H1 (cell line): ENCODE measurements at regions not wholly inside any gene's neighbourhood (a gene's known extent, or its start where the extent isn't known, plus 50 kb on each side); places are given as distances from the start of the nearest gene placed in this dataset.

Experiments
- ASH2L ChIP-seq: fragments of 200-600, 300-600 bp; sonication (generic); IDR thresholded peaks from one replicate; pipeline ENCODE4 v1.7.1; 2017; ENCODE audit warnings: low read length
- EZH2 ChIP-seq: fragments of 200-600 bp; sonication (generic); IDR thresholded peaks from 2 replicates; pipeline ENCODE4 v1.7.1; 2012; ENCODE audit warnings: low read depth, mild to moderate bottlenecking, moderate library complexity, low read length, inconsistent platforms; ENCODE audit not compliant: severe bottlenecking
- HDAC2 ChIP-seq, 2 experiments: fragments of 300-600 bp in 1 of 2; sonication (generic) in 1 of 2; IDR thresholded peaks; 2 replicates each; pipeline ENCODE4 v1.6.1; 2011 to 2012; ENCODE audit warnings: low read depth in 2 of 2, low read length in 2 of 2, mild to moderate bottlenecking in 2 of 2, moderate library complexity in 2 of 2, borderline replicate concordance in 1 of 2, inconsistent platforms in 1 of 2
- PHF8 ChIP-seq: fragments of 200-600 bp; sonication (generic); conservative IDR thresholded peaks from 2 replicates; pipeline ENCODE4 v1.7.1; 2012; ENCODE audit warnings: low read depth, mild to moderate bottlenecking, inconsistent platforms, low read length, moderate library complexity
- POLR2A ChIP-seq, 2 experiments: IDR thresholded peaks; 1 replicate in 1 of 2; 2 replicates in 1 of 2; pipeline ENCODE4 v1.6.1; 2011; ENCODE audit warnings: low read depth in 2 of 2, low read length in 2 of 2, mild to moderate bottlenecking in 2 of 2; ENCODE audit errors: control extremely low read depth in 1 of 2
- SIX5 ChIP-seq: IDR thresholded peaks from 2 replicates; pipeline ENCODE4 v1.6.1; 2011; ENCODE audit warnings: mild to moderate bottlenecking, low read depth, low read length
- SUZ12 ChIP-seq: fragments of 200-600 bp; sonication (generic); IDR thresholded peaks from 2 replicates; pipeline ENCODE4 v1.6.1; 2012; ENCODE audit warnings: mild to moderate bottlenecking, inconsistent platforms, low read length, moderate library complexity, mixed read lengths
- TAF1 ChIP-seq: IDR thresholded peaks from 2 replicates; pipeline ENCODE4 v1.6.1; 2011; ENCODE audit warnings: mild to moderate bottlenecking, low read depth, low read length
- TF ChIP-seq, protein P1 (sequence below): fragments of 300-600 bp; sonication (generic); IDR thresholded peaks from 2 replicates; pipeline ENCODE4 v1.7.1; 2012; ENCODE audit warnings: low read length, moderate library complexity, mild to moderate bottlenecking, inconsistent platforms; ENCODE audit not compliant: insufficient replicate concordance
- TF ChIP-seq, protein P2 (sequence below), 3 experiments: IDR thresholded peaks; 1 replicate in 2 of 3; 2 replicates in 1 of 3; pipeline versions ENCODE4 v1.5.1 to v1.6.1; 2011; ENCODE audit warnings: low read length in 3 of 3, mild to moderate bottlenecking in 3 of 3, inconsistent platforms in 2 of 3, low read depth in 1 of 3, moderate library complexity in 1 of 3; ENCODE audit not compliant: insufficient read depth in 1 of 3; ENCODE audit errors: control extremely low read depth in 1 of 3

DNA sequence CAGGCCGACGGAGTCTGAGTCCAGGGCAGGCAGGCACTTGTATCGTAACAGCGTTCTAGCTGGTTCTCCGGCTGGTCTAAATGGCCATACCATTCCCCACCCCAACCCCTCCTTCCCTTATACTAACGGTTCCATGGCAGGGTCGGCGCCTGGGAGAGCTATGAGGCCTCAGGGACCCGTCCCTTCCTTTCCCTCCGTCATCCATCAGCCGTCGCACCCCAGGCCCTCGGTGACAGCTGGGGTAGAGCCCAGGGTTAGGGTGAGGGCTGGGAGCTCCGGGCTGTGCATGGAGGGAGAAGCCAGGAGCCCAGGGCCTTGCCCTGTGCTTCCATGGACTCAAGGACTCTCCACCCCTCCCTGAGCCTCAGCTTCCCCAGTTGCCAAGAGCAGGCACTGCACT is 101.4 kb downstream of the RBFOX3 start (continued):
- TF ChIP-seq, protein P1, sequence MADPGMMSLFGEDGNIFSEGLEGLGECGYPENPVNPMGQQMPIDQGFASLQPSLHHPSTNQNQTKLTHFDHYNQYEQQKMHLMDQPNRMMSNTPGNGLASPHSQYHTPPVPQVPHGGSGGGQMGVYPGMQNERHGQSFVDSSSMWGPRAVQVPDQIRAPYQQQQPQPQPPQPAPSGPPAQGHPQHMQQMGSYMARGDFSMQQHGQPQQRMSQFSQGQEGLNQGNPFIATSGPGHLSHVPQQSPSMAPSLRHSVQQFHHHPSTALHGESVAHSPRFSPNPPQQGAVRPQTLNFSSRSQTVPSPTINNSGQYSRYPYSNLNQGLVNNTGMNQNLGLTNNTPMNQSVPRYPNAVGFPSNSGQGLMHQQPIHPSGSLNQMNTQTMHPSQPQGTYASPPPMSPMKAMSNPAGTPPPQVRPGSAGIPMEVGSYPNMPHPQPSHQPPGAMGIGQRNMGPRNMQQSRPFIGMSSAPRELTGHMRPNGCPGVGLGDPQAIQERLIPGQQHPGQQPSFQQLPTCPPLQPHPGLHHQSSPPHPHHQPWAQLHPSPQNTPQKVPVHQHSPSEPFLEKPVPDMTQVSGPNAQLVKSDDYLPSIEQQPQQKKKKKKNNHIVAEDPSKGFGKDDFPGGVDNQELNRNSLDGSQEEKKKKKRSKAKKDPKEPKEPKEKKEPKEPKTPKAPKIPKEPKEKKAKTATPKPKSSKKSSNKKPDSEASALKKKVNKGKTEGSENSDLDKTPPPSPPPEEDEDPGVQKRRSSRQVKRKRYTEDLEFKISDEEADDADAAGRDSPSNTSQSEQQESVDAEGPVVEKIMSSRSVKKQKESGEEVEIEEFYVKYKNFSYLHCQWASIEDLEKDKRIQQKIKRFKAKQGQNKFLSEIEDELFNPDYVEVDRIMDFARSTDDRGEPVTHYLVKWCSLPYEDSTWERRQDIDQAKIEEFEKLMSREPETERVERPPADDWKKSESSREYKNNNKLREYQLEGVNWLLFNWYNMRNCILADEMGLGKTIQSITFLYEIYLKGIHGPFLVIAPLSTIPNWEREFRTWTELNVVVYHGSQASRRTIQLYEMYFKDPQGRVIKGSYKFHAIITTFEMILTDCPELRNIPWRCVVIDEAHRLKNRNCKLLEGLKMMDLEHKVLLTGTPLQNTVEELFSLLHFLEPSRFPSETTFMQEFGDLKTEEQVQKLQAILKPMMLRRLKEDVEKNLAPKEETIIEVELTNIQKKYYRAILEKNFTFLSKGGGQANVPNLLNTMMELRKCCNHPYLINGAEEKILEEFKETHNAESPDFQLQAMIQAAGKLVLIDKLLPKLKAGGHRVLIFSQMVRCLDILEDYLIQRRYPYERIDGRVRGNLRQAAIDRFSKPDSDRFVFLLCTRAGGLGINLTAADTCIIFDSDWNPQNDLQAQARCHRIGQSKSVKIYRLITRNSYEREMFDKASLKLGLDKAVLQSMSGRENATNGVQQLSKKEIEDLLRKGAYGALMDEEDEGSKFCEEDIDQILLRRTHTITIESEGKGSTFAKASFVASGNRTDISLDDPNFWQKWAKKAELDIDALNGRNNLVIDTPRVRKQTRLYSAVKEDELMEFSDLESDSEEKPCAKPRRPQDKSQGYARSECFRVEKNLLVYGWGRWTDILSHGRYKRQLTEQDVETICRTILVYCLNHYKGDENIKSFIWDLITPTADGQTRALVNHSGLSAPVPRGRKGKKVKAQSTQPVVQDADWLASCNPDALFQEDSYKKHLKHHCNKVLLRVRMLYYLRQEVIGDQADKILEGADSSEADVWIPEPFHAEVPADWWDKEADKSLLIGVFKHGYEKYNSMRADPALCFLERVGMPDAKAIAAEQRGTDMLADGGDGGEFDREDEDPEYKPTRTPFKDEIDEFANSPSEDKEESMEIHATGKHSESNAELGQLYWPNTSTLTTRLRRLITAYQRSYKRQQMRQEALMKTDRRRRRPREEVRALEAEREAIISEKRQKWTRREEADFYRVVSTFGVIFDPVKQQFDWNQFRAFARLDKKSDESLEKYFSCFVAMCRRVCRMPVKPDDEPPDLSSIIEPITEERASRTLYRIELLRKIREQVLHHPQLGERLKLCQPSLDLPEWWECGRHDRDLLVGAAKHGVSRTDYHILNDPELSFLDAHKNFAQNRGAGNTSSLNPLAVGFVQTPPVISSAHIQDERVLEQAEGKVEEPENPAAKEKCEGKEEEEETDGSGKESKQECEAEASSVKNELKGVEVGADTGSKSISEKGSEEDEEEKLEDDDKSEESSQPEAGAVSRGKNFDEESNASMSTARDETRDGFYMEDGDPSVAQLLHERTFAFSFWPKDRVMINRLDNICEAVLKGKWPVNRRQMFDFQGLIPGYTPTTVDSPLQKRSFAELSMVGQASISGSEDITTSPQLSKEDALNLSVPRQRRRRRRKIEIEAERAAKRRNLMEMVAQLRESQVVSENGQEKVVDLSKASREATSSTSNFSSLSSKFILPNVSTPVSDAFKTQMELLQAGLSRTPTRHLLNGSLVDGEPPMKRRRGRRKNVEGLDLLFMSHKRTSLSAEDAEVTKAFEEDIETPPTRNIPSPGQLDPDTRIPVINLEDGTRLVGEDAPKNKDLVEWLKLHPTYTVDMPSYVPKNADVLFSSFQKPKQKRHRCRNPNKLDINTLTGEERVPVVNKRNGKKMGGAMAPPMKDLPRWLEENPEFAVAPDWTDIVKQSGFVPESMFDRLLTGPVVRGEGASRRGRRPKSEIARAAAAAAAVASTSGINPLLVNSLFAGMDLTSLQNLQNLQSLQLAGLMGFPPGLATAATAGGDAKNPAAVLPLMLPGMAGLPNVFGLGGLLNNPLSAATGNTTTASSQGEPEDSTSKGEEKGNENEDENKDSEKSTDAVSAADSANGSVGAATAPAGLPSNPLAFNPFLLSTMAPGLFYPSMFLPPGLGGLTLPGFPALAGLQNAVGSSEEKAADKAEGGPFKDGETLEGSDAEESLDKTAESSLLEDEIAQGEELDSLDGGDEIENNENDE = no peak
- TF ChIP-seq SUZ12 = no peak
- no peak for TF ChIP-seq POLR2A (IDR thresholded peaks at IDR 0.05; ENCODE audit: control extremely low read depth in 1 of 2, low read depth in 2 of 2, low read length in 2 of 2)
- TF ChIP-seq SIX5 = no peak
- no peak for TF ChIP-seq PHF8
- TF ChIP-seq EZH2 = no peak
- no peak for TF ChIP-seq HDAC2 (IDR thresholded peaks at IDR 0.05; ENCODE audit: borderline replicate concordance in 1 of 2, low read depth in 2 of 2, low read length in 2 of 2)
- TF ChIP-seq, protein P2, sequence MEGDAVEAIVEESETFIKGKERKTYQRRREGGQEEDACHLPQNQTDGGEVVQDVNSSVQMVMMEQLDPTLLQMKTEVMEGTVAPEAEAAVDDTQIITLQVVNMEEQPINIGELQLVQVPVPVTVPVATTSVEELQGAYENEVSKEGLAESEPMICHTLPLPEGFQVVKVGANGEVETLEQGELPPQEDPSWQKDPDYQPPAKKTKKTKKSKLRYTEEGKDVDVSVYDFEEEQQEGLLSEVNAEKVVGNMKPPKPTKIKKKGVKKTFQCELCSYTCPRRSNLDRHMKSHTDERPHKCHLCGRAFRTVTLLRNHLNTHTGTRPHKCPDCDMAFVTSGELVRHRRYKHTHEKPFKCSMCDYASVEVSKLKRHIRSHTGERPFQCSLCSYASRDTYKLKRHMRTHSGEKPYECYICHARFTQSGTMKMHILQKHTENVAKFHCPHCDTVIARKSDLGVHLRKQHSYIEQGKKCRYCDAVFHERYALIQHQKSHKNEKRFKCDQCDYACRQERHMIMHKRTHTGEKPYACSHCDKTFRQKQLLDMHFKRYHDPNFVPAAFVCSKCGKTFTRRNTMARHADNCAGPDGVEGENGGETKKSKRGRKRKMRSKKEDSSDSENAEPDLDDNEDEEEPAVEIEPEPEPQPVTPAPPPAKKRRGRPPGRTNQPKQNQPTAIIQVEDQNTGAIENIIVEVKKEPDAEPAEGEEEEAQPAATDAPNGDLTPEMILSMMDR (IDR thresholded peaks at IDR 0.05; ENCODE audit: control extremely low read depth in 1 of 3, insufficient read depth in 1 of 3, low read depth in 1 of 3, low read length in 3 of 3) = no peak
- no peak for TF ChIP-seq ASH2L
- TF ChIP-seq TAF1 = no peak
